Stimulated activated CD4-positive, alpha-beta T cell treated with anti-CD3 and anti-CD28 coated beads, Interleukin-12 subunit alpha, Interleukin-12 subunit beta, amount 100 ng/mL, for 48 hours (primary cell): ENCODE measurements at regions not wholly inside any gene's neighbourhood (a gene's known extent, or its start where the extent isn't known, plus 50 kb on each side); places are given as distances from the start of the nearest gene placed in this dataset.
A peak's percentile ranks its signal among the peaks of the same experiment; 100 is the strongest.
"Not testable (repeated sequence)": the region's sequence is repeated elsewhere in the genome, so short reads cannot be mapped to it uniquely, and the experiment has no call there.

Experiments used
- DNase-seq, 3 donors: peaks; one replicate each; pipeline ENCODE4 v3.0.0-alpha.2; 2020; ENCODE audit warnings: low read depth in 2 of 3, low spot score in 1 of 3

DNA sequence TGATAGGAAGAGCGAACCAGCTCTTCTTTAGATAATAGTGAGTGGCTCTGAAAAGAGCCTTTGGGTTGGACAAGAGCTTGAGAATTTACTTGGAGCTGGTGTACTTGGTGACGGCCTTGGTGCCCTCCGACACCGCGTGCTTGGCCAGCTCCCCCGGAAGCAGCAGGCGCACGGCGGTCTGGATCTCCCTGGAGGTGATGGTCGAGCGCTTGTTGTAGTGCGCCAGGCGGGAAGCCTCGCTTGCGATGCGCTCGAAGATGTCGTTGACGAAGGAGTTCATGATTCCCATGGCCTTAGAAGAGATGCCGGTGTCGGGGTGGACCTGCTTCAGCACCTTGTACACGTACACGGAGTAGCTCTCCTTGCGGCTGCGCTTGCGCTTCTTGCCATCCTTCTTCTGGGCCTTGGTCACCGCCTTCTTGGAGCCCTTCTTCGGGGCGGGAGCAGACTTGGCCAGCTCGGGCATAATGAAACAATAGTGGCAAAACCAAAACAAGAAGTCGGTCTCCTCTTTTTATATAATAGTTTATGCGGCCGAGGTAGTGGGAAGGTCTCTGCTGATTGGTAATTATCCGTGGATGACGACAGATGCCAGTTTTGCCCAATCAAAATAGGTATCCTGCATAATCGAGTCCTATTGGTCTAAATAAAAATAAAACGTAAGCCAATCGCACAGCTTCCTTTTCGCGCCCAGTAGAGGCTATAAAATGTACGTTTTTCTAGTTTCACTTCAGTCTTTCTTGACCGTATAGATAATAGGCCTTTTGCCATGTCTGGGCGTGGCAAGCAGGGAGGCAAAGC is 104.6 kb downstream of the OR2B2 start:
- peak in 1 of 3 donors; percentile 55 for DNase-seq

DNA sequence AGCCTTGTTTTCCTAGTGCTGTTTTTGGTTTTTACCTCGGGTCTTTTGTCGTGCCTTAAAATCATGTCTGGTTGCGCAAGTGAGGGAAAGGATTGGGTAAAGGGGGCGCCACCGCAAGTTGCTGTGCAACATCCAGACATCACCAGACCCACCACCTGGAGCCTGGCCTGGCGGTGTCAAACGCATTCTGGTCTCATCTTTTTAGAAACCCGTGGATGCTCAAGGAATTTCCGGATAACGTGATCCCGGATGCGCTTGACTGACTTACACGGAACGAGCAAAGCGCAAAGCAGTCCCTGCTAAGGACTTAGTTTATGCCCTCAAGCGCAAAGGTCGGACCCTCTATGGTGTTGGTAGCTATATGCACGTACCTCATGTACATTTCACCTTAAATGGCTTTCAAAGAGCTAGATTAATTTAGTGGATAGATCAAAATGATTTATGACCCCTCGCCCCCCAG is 105.2 kb downstream of the OR2B2 start:
- DNase-seq, result no peak

DNA sequence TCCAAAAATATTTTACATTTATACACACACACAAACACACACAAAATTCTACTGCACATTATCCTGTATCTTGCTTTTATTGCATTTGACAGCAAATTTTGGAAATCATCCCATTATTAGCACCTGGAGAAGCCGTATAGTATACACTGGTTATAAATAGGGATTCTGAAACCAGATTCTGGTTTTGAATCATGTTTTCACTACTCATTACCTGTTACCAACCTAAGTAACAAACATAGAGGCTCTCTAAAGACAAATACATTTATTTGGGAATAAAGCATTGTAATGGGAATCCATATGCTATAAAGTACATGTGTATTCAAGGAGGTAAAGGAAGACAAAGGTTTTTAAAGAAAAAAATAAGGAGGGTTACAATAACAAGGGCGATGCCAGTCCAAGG is 106.8 kb downstream of the OR2B2 start:
- DNase-seq, result no peak

DNA sequence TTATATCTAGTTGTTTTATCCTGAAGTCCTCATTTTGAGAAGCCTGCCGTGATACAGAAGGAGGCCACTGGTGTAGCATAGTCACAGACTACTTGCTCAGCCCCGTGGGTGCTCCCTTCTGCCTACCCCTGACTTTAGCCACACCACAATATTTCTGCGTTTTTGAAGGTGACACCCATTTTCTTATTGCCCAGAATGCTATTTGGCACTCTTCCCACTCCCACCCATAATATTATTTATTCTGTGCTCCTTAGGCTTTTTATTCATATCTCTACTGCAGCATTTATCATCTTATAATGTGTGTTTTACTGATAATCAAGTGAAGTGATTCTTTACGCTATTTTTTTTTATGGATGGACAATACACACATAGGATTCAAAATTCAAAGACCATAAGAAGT is 107.3 kb downstream of the OR2B2 start:
- no peak for DNase-seq

DNA sequence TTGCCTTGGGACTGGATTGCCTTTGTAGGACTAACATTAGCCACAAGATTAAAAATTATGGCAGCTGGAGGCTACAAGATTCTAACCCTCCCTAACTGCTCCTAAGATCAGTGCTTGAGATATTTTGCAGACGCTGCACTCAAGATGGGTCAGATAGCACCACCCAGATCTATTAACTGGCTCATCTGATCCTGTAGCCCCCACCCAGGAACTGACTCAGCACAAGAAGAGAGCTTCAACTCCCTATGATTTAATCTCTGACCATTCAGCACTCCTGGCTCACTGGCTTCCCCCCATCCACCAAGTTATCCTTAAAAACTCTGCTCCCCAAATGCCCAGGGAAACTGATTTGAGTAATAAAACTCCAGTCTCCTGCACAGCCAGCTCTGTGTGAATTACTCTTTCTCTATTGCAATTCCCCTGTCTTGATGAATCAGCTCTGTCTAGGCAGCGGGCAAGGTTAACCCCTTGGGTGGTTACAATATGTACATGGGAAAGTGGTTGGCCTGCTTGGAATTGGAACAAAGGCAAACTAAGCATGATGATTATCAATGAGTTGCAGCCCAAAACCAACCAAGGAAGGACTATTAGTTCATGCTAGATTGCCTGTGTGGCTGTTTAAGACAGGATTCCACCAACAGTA is 111.3 kb downstream of the OR2B2 start:
- no peak for DNase-seq

DNA sequence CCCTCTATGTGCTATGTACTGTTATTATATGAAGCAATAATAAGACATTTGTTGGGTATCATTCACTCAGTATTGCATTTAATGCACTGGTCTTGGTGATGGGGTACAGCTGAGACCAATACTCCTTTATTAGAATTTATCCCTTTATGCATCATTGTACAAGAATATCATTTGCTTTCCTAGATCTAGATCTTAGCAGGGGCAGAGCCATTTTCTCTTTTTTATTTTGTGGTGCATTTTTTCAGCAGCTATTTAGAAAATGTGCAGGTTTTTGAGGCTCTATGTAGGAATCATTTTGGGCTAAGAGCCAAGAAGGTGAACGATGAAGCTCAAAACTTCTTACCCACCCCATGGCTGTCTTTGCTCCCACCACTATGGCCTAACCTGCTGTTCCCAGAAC is 114.2 kb downstream of the OR2B2 start:
- DNase-seq, result no peak

DNA sequence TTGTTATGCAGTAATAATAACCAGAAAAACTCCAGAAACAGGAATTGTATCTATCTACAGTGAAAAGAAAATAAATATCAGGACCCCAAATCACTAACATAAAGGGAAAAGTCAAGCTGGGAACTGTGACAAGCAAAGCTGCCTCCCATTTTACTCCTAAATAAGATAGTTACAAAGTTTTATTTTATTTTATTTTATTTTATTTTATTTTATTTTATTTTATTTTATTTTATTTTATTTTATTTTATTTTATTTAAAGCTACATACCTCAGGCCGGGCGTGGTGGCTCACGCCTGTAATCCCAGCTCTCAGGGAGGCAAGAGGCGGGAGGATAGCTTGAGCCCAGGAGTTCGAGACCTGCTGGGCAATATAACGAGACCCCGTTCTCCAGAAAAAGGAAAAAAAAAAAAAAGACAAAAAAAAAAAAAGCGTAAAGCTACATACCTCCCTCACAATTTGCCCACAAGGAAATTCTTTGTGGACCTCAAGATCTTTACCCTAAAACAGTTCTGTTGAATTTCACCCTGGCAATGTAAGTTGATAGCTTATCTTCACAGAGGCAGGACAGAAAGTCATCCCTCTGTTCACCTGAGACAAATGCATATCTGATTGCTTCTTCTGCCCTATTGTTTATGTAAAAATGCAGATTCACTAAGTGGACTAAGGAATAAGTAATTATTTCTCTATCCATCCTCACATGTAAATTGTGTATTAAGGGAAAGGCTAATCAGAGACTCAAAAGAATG is 115.3 kb downstream of the OR2B2 start:
- not testable (repeated sequence) for DNase-seq

DNA sequence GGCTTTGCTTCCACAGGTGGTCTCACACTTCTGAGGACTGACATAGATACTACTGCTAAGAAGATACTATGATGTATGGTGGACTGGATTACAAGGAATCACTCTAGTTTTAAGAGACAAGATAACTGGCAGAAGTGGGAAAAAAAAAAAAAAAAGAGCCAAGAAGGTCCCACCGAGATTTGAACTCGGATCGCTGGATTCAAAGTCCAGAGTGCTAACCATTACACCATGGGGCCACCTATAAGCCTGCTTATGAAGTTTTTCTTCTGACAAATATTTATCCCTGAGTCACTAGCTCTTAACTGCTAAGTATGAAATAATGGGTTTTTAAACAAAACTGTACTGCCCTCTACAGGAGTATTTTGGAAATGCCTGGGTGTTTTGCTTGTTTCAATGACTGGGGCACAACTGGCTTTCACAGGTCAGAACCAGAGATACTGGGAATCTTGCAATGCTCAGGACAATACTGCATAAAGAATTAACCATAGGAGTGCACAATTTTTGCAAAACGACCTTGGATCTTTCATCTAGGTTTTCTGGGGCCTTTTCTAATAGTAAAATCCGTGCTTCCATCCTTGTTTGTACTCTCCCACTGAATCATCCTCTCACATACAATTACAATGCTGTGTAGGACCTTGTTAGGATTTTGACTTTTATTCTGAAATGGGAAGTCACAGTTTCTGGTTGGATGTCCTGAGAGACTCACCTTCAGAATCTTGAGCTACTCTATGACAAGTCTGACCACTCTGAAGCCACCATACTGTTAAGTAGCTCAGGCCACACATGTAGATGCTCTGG is 116.3 kb downstream of the OR2B2 start:
- DNase-seq, result peak in 1 of 3 donors; percentile 97

DNA sequence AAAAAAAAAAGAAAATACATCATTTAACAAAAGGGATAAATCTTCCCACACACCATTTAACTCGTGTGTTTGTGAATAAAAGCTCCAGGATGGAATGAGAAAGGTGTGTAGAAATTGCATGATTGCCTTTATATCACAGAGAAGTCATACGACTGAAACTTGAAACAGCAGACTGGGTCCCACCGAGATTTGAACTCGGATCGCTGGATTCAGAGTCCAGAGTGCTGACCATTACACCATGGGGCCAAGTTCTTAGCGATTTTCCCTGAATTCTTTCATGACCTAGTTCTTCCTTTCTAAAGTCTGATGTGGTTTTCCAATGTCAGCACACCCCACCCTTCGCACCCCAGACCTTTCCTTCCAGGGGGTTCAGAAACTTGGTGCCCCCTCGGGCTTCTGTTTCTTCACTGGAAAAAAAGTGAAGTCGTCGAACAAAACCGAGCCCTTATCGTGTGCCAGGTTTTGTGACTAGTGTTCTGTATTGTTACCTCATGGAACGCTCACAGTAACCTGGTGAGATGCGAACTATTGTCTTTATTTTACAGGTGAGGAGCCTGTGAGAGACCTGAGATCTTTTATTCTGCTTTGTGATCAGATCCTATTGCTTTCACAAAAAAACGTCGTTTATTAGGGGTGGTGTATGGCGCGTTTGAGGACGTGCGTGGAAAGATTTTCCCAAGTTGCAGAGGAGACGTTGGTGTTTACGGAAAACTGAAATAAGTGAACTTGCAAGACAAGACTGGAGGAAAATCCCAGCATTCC is 120.8 kb downstream of the OR2B2 start:
- DNase-seq, result no peak

DNA sequence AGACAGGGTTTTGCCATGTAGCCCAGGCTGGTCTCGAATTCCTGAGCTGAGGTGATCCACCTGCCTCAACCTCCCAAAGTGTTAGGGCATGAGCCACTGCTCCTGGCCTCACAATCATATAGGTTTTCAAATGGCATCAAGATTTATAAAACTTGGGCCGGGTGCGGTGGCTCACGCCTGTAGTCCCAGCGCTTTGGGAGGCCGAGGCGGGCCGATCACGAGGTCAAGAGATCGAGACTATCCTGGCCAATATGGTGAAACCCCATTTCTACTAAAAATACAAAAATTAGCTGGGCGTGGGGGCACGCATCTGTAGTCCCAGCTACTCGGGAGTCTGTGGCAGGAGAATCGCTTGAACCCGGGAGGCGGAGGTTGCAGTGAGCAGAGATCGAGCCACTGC is 123.8 kb downstream of the OR2B2 start:
- not testable (repeated sequence) for DNase-seq

DNA sequence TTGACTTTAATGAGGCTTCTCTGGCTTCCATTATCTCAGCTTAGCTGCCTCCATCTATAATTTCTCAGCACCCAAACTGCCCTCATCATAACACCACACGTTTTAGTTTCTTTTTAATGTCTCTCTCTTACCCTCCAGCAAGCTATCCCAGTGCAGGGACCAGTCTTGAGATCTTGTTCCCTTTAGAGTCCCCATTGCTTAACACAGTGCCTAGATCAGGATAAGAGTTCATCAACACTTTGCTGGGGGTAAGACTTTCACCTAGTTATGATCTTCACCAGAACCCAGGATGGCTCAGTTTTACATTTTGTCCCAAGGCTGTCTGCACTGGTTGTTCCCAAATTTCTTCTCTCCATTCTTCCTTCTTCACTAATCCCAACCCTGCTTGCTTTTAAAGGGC is 126.1 kb downstream of the OR2B2 start:
- DNase-seq, result no peak

DNA sequence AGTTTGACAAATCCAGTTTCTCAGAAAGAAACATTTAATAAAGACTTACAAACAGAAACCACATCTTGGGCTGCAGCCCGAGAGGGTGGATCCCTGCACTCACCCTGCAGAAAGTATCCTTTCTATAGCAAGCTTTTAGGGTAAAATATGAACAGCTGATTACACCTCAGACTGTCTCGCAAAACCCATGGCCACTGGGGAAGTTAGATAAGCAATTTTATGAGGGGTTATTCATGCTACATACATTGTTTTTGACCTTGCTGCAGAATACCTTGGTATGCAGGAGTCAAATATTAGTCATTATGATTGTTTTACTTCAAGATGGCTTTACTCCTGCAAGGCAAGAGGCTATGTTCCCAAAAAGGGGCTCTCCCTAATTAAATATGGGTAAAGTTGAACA is 126.9 kb downstream of the OR2B2 start:
- no peak for DNase-seq

DNA sequence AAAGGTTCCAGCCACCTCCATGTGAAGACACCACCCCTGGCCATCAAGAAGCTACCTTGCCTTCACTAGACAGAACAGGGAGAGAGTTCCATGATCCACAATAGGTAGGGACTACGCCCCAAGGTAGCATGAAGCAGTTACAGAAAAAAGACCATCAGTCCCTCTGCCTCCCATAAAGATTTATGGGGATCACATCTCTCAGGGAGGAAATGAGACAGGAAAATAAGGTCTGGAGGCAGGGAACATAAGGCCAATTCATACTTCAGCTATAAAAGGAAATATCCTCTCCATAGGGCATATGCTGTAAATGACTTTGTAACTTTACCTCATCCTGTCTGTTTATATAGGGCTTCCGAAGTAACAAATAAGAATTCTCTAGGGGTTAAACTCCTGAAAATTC is 129.4 kb downstream of the OR2B2 start:
- DNase-seq, result no peak

DNA sequence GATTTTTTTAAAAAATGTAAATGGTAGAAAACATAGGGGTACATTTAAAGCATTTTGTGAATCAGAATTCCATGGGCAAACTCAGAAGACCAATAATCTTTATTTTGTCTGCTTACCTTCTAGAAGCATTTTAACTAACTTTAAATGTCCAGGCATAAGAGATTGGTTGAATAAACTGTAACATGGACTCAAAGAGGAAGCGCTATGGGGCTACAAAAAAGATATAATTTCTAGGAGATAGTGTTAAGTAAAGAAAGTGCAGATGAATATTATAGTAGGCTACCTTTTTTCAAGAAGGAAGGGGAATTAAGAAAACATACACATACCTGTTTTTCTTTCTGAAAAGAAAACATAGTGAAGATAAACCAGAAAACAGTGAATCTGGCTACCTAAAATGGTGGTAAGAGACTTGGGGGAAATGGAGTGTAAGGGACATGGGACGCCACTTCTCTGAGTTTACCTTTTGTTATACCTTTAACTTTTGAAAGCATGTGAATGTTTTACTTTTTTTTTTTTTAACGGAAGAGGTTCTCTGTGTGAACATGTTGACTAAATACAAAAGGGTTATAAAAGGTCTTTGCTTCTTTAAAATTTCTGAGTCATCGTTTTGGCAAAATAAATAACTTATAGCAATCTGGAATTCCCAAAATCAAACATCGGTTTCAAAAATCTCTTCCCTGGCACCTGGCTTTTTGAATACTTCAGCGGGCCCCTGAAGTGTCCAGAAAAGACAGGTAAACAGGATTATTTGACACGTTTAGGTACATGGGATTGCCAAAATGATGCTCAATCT is 133.4 kb downstream of the OR2B2 start:
- DNase-seq, result no peak

DNA sequence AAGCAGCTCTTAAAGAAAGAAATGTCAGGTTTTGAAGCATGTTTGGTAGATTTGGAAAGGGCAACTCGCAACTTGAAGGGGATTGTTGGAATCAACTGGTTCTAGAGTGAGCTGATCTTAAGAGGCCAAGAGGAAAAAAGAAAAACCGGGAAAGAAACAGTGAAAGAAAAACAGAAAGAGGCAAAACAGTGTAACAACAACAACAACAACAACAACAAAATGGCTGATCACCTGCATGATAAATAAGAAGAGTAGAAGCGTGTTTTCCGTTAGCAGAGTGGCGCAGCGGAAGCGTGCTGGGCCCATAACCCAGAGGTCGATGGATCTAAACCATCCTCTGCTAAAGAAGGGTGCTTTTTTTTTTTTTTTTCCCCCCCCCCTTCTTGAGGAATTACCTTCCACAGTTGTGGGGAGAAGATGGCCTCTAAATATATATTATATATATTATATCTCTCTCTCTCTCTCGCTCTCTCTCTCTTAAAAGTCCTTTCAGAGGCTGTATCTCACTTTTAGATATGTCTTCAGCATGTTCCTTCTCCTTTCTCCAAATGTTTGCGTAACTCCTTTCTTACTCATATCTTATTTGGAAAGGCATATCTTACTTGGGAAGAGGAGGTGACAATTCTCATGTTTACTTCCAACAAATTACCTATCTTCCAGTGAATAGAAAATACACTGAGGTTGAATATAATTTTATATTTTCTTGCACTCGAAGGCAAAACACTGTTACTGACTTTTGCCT is 134.4 kb downstream of the OR2B2 start:
- no peak for DNase-seq

DNA sequence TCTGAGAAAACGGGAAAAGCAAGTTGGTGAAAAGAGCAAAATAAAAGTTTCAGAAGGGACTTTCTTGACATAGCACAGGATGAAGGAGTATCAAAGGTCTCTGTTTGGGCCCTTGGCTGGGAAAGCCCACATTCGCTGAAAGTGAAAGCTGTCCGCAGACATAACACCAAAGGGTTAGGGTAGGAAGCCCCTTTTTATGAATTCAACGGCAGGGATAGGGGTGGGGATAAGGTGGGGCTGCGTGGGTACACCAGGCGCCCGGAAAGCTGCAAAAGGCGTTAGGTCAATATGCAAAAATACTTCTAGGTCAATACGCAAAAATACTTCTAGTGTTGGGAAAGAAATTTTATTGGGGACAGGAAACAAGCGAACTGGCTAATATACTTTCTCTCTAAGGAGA is 135.1 kb downstream of the OR2B2 start:
- no peak for DNase-seq

DNA sequence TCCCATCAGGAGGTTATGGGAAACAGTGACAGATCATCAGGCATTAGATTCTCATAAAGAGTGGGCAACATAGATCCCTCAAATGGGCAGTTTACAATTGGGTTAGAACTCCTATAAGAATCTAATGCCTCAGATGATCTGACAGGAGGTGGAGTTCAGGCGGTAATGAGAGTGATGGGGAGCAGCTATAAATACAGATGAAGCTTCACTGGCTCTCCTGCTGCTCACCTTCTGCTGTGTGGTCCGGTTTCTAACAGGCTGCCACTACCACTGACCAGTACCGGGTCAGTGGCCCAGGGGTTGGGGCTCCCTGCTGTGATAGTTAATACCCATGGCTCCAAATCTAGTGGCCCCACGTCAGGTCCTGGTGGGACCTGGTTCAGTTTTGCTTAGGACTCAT is 135.7 kb downstream of the OR2B2 start:
- DNase-seq, result no peak

DNA sequence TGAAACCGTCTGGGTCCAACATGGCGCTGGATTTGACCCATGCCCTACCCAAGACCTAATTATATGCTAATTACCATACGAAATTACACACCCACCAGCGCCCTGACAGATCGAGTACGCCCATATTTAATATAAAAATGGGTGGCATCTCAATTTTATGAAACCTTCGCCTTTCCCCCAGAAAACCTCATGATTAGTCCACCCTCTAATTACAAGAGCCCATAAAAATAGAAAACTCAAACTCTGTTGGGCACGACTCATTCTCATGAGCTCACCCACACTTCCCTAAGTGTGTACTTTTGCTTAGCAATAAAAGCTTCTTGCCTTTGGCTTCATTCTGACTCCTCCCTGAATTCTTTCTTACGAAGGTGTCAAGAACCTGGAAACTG is 136.4 kb downstream of the OR2B2 start:
- no peak for DNase-seq
